NCI-H446 (cell line): ENCODE measurements at regions not wholly inside any gene's neighbourhood (a gene's known extent, or its start where the extent isn't known, plus 50 kb on each side); places are given as distances from the start of the nearest gene placed in this dataset.

Experiments used
- DNase-seq, 2 experiments: peaks; one replicate each; lab custom pipeline; 2025; lab: John Stamatoyannopoulos, UW

DNA sequence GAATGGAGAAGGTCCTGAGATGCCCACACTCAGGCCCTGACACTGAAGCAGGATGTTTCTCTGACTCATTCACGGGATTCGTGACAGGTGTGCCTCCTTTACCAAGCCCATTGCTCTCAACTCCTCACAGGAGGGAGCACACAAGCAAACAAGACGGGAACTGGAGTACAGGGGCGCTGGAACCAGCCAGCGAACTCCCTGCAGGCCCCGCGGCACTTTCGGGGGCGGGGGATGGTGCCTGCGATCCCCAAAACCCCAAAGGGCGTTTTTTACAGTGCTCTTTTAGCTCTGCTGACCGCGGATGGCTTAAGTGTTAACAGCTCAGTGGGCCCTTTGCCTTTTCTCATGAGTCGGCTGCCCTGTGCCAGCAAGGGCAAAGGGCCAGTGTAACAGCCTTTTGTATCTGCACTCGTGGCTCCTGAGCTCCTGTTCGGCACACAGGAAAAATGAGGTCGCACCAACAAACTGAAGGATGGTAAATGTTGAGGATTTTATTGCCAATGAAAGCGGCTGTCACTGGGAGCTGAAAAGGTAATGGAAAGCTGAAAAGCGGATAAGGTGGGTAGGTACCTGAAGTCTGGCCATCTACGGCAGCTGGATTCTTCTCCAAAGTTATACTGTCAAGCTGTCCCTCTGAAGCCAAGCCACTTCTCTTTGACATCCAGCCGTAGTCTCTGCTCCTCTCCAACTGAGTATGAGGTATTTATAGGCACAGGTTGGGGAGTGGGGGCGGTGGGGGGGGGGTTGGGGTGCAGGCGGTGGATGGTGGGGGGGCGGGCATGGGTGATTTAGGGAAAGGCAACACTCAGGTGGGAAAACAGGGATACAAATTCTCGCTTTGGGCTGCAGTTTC lies 65.0 kb upstream of the TRPC4 start:
- DNase-seq: no peak

- DNase-seq: no peak
Measured at GRCh38 chr13:37929308-37929707, 59.7 kb upstream of the TRPC4 start.

DNA sequence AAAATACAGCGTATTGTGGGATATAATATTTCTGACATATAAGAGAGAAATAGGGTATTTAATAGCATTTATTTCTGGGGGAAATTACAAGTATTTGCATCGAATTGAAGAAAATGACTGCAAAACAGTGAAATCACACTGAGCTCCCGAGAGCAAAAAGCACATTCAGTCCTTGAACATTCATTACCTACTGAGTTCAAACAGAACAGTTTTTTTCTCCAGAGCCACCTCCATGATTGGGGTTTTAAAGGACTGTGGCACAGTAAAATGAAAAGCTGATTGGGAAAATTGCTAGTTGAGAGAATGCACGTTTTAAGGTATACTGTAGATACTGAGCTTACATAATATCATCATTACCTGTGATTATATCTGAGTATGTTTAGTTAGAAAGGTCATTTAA lies 58.0 kb upstream of the TRPC4 start:
- no peak for DNase-seq

DNA sequence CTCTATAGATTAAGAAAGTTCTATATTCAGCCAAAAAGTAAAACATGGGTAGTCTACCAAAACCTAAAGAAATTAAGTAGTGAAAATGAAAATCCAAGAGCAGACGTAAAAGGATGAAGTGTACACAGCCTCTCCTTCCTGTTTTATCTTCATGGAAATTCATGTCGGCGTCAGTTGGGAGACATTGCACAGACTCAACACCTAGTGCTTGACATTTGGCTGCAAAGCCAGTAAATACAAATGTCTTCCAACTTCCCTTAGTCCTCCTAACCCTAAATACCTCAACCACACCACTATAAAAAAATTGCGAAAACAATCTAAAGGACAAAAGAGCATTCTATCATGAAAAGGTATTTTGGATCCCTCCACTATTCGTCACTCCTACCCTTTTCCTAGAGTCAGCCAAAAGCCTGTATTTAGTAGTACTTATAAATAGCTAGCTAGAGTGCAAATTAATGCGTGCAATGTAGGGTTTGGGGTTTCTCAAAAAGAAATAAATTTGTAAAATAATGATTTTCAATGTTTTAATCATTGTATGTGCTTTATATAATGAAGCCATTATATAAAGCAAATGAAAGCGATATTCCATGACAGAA lies 56.4 kb upstream of the TRPC4 start:
- DNase-seq: no peak

DNA sequence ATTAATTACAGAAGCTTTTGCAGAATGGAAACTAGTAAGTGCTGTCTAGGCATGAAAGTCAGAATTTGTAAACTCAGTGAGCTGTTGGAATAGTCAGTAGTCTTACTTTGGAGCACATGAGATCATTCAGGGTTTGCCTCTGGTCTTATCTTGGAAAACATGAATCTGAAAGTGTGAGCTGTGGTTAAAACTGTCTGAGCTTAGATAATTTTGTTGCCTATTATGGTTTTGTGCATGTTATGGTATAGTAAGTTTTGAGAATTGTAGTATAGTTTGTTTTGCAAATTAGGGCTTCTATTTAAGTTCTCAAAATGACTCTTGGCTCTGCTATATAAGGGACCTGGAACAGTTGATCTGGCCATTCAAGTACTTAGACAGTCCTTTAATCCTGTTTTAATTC lies 53.7 kb upstream of the TRPC4 start:
- DNase-seq: no peak

DNA sequence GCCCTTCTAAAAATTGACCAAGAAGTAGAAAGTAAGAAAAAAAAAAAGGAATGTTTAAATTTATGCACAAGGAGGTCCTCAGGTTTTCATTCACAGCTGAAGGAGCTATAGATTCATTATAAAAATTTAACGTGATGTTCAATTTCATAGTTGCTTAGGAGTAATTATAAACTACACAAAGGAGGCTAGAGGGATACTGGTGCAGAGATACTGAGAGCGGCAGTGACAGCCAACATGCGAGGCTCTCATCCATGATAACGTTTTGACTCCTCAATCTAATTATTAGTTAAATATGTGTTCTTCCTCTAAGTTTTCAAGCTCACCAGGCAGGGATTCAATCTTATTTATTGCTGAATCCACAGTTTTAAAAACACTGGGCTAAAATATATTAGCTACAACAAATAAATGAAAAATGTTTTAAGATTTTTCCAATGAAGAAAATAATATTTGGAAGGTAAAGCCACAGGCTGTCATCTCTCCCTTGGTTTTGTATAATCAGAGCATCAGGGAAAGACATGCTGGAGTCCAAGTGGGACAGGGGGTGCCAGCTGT lies 49.8 kb upstream of the TRPC4 start:
- DNase-seq: no peak
